SU-DHL-6 (cell line): ENCODE measurements at regions not wholly inside any gene's neighbourhood (a gene's known extent, or its start where the extent isn't known, plus 50 kb on each side); places are given as distances from the start of the nearest gene placed in this dataset.
"Not testable (repeated sequence)": the region's sequence is repeated elsewhere in the genome, so short reads cannot be mapped to it uniquely, and the experiment has no call there.

Source experiments
- H2AFZ ChIP-seq: fragments of 200-600 bp; sonication (generic); 2 replicates; pipeline ENCODE4 v1.6.1; 2014; ENCODE audit warnings: low read depth, mild to moderate bottlenecking, moderate library complexity, mixed read lengths, antibody characterized with exemption, low read length; ENCODE audit not compliant: severe bottlenecking
- H3F3A ChIP-seq: fragments of 200-600 bp; shearing (Covaris generic); 2 replicates; pipeline ENCODE4 v1.6.0; 2016; ENCODE audit warnings: antibody characterized with exemption, mild to moderate bottlenecking; ENCODE audit not compliant: insufficient read depth
- H3K27ac ChIP-seq: fragments of 200-600 bp; sonication (generic); 2 replicates; pipeline ENCODE4 v1.5.1; 2016; ENCODE audit warnings: low read depth, mild to moderate bottlenecking, low read length, moderate library complexity, mixed read lengths
- H3K27me3 ChIP-seq: fragments of 200-600 bp; sonication (generic), shearing (Covaris generic); 2 replicates; pipeline ENCODE4 v1.6.0; 2014; ENCODE audit warnings: mild to moderate bottlenecking, low read length
- H3K36me3 ChIP-seq: fragments of 200-600 bp; sonication (generic); 2 replicates; pipeline ENCODE4 v1.6.1; 2014; ENCODE audit warnings: mild to moderate bottlenecking, low read length, mixed read lengths
- H3K4me2 ChIP-seq: fragments of 300-600, 200-600 bp; shearing (Covaris generic), sonication (generic); 2 replicates; pipeline ENCODE4 v1.6.0; 2014; ENCODE audit warnings: low read length, low read depth, mild to moderate bottlenecking; ENCODE audit not compliant: poor library complexity, severe bottlenecking
- H3K4me3 ChIP-seq: fragments of 200-600 bp; sonication (generic); 2 replicates; pipeline ENCODE4 v1.5.1; 2014; ENCODE audit warnings: antibody characterized with exemption, low read length, mild to moderate bottlenecking, mixed read lengths; ENCODE audit not compliant: insufficient read depth, poor library complexity, severe bottlenecking
- H3K79me2 ChIP-seq: fragments of 200-600 bp; sonication (generic); 2 replicates; pipeline ENCODE4 v1.6.1; 2014; ENCODE audit warnings: mild to moderate bottlenecking, low read length, moderate library complexity; ENCODE audit not compliant: insufficient read depth
- H3K9ac ChIP-seq: fragments of 200-600 bp; sonication (generic); 2 replicates; pipeline ENCODE4 v1.7.0; 2014; ENCODE audit warnings: mild to moderate bottlenecking, low read length
- H3K9me2 ChIP-seq: fragments of 200-600 bp; sonication (generic); replicated peaks from 2 replicates; pipeline ENCODE4 v1.6.1; 2014; ENCODE audit warnings: low read length; ENCODE audit not compliant: insufficient read depth
- H3K9me3 ChIP-seq: fragments of 200-600 bp; sonication (generic); 2 replicates; pipeline ENCODE4 v1.6.1; 2014; ENCODE audit warnings: low read length, mixed read lengths; ENCODE audit not compliant: insufficient read depth
- H4K20me1 ChIP-seq: fragments of 200-600 bp; sonication (generic); 2 replicates; pipeline ENCODE4 v1.6.1; 2014; ENCODE audit warnings: low read depth, mild to moderate bottlenecking, antibody characterized with exemption, low read length, moderate library complexity, mixed read lengths
- CTCF ChIP-seq: fragments of 200-600 bp; sonication (generic); IDR thresholded peaks from one replicate; pipeline ENCODE4 v1.5.1; 2017; ENCODE audit warnings: antibody characterized with exemption, mild to moderate bottlenecking, low read length, moderate library complexity; ENCODE audit not compliant: insufficient read depth, poor library complexity, severe bottlenecking
- EZH2phosphoT487 ChIP-seq: fragments of 200-600 bp; sonication (generic), shearing (Covaris generic); conservative IDR thresholded peaks from 2 replicates; pipeline ENCODE4 v1.6.1; 2018; ENCODE audit warnings: mild to moderate bottlenecking, antibody characterized with exemption, low read length, moderate library complexity, mixed read lengths

- Histone ChIP-seq H3K79me2 (no peaks in the 10 kb centered on the region), H3K27ac (no peak overlapping the region), H3K4me2 (no peak overlapping the region), H3K36me3 (no peaks in the 10 kb centered on the region), H3K27me3 (no peaks in the 10 kb centered on the region), H3K9ac (no peak overlapping the region), H3F3A (no peaks in the 10 kb centered on the region), H4K20me1 (no peaks in the 10 kb centered on the region), H2AFZ (no peak overlapping the region), H3K4me3 (no peak overlapping the region), H3K9me2 (no peaks in the 10 kb centered on the region), H3K9me3 (no peaks in the 10 kb centered on the region)
- TF ChIP-seq CTCF: no peak
- no peak for TF ChIP-seq EZH2phosphoT487
These were observed 74.3 kb upstream of the CCN2 start for GRCh38 chr6:132025468-132025867.

GRCh38 chr6:132023490-132023889 lies 72.3 kb upstream of the CCN2 start:
- Histone ChIP-seq H3K4me3 (no peak overlapping the region), H3K9me3 (no peaks in the 10 kb centered on the region), H3K4me2 (no peak overlapping the region), H2AFZ (no peak overlapping the region), H3K27ac (no peak overlapping the region), H3F3A (no peaks in the 10 kb centered on the region), H4K20me1 (no peaks in the 10 kb centered on the region), H3K36me3 (no peaks in the 10 kb centered on the region), H3K9me2 (no peaks in the 10 kb centered on the region), H3K79me2 (no peaks in the 10 kb centered on the region), H3K9ac (no peak overlapping the region), H3K27me3 (no peaks in the 10 kb centered on the region)
- TF ChIP-seq CTCF (no peak), EZH2phosphoT487 (no peak)

GRCh38 chr6:132021552-132022375 lies 70.6 kb upstream of the CCN2 start:
- no peaks in the 10 kb centered on the region for H3K9me2 ChIP-seq
- no peaks in the 10 kb centered on the region for H3K79me2 ChIP-seq
- no peak overlapping the region for H3K4me3 ChIP-seq
- no peaks in the 10 kb centered on the region for H3K27me3 ChIP-seq
- no peak overlapping the region for H3K4me2 ChIP-seq
- H2AFZ ChIP-seq: no peak overlapping the region
- H3K27ac ChIP-seq: no peak overlapping the region
- TF ChIP-seq CTCF (no peak), EZH2phosphoT487 (no peak)
- H3K36me3 ChIP-seq: no peaks in the 10 kb centered on the region
- H3K9ac ChIP-seq: no peak overlapping the region
- H3K9me3 ChIP-seq: no peaks in the 10 kb centered on the region
- no peaks in the 10 kb centered on the region for H4K20me1 ChIP-seq
- no peaks in the 10 kb centered on the region for H3F3A ChIP-seq

GRCh38 chr6:132020918-132021317 lies 69.7 kb upstream of the CCN2 start:
- H3K4me2 ChIP-seq, H3K27me3 ChIP-seq, H3K4me3 ChIP-seq, H3K79me2 ChIP-seq, H3F3A ChIP-seq, H3K27ac ChIP-seq, H3K9ac ChIP-seq, H2AFZ ChIP-seq, H3K9me3 ChIP-seq, H3K9me2 ChIP-seq, H3K36me3 ChIP-seq, H4K20me1 ChIP-seq: not testable (repeated sequence)
